ENCODE measurements at regions not wholly inside any gene's neighbourhood (a gene's known extent, or its start where the extent isn't known, plus 50 kb on each side); places are given as distances from the start of the nearest gene placed in this dataset.
"Not testable (repeated sequence)": the region's sequence is repeated elsewhere in the genome, so short reads cannot be mapped to it uniquely, and the experiment has no call there.

DNA sequence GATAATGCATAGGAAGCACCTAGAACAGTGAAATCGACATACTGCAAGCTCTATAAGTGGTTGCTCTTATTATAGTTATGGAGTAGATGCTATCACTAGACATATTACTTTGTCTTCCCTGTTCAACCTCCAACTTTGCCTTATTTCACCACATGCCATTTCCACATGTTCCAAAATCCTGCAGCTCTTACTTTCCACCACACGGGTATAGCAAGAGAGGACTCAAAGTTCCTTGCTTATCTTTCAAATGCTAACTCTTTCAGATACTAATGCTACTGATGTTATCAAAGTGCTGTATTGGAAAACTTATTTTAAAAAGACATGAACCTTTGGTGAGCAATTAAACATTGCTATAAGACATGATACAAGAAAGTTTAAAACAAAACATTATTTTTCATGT, 1130.1 kb downstream of the HACE1 start:
- no peak for DNase-seq

DNA sequence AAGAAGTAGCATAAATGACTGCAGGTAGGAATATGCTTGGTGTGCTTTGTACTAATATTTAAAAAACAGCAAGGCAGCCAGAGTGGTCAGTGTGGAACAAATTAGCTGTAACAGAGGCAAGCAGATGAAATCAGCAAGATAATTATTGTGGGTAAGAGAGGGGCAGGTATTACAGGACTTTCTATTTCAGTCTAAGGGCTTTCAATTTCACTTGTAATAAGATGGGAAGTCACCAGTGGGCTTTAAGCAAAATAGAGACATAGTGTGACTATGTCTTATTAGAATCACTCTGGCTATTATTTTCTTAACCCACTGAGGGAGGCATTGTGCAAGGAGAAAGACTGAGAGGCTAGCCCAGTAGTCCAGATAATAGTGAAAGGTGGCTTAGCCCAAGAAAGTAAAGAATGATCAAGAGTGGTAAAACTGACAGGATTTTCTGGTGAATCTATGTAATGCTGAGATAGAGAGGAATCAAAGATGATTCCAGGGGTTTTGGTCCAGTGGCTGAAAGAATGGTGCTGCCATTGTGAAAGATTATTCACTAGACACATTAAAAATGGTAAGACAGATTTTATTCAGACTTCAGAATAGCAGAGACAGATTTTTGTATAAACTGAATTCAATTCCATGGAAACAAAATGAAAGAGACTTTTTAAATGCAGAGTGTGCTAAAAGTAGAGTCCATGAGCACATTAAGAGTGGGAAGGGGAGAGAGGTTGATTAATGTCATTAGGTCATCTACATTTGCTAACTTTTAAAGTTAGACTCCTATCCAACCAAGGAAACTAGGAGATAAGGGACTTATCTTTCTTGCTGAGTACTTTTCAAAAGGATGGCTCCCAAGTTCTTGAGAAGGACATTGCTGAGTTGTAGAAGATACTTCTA, 1136.0 kb downstream of the HACE1 start:
- no peak for DNase-seq

DNA sequence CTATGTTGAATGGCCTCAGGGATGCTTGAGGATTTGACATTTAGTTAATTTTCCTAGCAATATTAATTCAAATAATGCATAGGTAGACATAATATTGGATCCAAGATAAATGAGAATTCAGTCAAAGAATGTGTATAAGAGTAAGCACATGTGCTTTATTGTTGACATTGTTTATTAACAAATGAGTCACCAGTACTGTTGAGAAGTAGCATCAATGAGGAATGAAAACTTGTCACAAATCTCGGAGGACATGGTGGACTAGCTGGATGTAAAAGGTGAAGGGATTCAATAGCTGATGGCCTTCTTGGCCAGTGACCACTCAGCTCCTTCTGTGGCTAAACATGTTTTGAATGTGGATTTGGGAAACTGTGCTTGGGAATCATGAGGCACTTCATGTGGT, 1137.0 kb downstream of the HACE1 start:
- DNase-seq = no peak

DNA sequence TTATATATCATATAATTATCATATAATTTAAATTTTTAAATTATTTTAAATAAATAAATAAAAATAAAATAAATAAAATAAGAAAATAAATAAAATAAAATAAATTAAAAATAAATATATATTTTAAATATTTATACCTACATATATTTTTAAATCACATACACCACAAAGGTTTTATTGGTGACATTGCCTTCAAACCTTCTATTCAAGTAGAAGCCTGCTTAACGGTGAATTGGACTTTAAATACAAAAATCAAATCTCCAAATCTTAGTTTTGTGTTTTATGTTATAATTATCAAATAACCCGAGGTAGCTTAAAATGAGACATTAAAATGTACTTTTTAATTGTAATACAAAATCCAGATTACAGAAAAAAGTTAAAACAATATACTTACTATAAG, 1137.8 kb downstream of the HACE1 start:
- DNase-seq = no peak

DNA sequence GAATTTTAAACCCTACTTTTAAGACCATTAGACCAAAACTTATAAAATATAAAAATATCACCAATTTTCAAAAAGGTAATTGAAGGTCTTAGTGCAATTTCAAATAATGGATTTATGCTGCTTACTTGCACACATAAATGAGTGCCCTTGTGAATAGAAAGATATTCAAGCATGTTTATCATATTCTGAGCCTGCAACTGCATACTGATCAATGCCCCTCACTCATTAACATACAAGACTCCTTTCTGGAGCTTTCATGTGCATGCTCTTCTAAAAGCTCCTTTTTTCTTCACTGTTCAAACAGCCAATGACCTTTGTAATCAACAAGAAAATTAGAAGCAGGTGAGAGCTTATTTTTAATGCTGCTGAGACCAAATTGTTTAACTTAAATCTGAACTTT, 1139.3 kb downstream of the HACE1 start:
- DNase-seq = no peak

DNA sequence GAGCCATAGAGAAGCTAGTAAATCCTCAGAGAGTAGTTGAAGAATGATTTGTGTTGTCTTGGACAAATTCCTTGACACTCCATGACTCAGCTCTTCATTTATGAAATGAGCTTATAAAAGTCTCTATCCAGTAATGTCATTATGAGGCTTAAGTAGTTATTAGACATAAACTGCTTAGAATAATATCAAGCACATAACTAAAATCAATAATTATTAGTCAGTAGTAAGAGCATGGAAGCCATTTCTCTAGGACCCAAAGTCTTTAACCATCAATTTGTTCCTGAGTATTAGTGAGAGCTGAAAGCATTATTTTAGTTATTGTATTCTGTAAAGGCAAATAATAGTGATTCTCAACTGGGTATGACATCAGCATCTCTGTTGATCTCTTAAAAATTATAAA, 1140.2 kb downstream of the HACE1 start:
- no peak for DNase-seq

DNA sequence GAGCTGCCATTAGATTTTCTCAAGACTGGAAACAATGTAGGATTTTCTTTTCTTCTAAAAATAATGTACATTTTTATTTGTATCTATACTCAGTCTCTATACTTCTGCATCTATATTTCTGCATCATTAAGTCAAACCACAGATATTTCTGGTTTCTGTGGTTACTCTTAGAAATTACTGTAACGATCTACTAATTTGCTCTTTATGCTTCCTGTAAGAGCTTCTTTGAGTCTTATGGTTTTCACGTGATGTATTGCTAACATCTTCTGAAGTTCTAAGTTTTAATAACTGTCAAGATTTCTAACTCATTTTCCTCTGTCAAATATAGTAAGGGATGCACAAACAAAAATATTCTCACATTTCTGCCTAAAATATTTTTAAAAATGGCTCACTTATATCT, 1144.5 kb downstream of the HACE1 start:
- DNase-seq = no peak

DNA sequence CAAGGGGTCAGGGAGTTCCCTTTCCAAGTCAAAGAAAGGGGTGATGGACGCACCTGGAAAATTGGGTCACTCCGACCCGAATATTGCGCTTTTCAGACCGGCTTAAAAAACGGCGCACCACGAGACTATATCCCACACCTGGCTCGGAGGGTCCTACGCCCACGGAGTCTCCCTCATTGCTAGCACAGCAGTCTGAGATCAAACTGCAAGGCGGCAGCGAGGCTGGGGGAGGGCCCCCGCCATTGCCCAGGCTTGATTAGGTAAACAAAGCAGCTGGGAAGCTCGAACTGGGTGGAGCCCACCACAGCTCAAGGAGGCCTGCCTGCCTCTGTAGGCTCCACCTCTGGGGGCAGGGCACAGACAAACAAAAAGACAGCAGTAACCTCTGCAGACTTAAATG, 1150.5 kb downstream of the HACE1 start:
- DNase-seq = not testable (repeated sequence)

DNA sequence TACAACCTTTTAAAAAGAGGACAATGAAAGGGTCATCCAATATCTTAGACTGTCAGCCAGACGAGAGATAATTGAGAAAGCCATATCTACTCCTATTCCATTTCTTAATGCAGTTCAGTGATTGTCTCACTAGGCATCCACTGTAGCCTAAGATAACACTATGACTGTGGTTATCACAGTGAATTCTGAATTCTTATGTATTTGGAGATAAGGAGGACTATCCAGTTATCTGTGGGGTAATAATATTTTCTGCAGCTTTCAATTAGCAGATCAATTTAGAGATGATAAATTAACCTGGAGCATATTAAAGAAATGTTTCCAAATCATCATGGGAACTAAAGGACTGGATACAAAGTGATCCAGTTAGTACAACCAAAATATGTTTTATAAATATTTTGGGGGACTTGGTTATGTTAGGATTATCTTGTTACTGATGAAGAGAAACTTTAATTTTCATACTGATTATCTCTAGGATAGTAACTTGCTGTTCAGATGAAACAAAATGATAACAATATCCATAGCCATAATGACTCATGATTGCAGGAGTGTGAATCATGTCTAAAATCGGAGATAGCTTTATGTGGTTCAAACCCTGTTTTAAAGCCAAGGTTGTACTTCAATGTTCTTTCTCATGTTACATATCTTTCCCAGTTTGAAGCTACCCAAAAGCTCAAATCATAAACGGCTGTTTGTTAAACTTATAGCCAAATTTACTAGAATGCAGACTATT, 1152.0 kb downstream of the HACE1 start:
- DNase-seq = no peak

DNA sequence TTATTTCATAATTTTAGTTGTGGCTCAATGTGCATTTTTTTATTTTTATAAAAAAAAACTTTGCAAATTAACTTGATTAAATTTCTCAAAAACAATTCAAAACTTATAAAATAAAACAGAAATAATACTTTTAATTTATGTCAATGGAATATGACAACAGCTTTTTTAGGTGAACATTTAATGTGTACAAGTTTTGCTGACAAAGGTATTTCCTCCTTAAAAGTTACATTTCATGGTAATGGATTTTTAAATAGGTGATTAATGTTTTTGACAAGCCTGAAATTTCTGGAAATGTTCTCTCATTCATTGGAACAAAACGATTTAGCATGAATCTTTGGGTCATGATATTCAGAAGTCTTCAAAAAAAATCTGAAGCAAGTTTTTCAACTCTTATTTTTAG, 1160.0 kb downstream of the HACE1 start:
- DNase-seq = no peak

DNA sequence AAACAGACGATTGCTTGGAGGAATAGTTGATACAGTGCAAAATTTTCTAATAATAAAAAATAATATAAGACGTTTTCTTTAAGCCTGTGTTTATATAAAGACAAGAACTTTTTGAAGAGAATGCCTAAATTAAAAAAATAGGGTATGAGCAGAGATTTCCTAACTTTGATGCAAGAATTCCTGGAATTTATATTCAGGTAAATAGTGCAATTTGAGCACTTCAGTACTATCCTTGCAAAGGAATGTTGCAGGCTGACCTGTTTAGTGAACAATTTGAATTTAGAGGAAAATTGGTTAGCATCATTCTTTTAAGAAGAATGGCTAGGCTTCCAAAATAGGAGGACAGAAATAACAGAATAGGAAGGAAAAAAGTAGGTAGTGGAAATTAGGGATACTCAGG, 1172.3 kb downstream of the HACE1 start:
- no peak for DNase-seq

DNA sequence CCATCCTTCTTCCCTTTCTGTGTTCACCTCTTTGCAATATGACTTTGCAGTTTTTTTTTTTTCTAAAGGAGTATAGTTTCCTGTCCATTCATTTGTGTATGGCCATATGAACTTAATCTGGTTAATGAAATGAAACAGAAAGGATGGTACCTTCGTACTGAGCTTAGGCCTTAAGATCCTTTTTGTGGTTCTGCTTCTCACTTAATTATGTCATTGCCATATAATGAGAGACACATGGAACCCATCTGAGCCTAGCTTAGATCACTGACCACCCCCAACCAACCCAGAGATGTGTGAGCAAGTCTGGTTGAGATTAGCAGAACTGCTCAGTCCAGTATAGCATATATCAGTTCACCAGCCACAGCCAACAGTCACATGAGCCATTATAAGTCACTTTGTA, 1179.6 kb downstream of the HACE1 start:
- no peak for DNase-seq

DNA sequence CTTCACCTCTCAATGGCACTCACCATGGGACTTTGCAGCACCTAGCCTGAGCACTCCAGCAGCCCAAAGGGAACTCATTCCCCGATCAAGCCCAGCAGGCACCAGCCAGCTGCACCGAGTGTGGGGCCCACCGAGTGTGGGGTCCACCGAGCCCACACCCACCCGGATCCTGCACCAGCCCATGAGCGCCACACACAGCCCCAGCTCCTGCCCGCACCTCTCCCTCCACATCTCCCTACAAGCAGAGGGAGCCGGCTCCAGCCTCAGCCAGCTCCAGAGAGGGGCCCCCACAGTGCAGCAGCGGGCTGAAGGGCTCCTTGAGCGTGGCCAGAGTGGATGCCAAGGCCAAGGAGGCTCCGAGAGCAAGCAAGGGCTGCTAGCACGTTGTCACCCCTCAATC, 1182.4 kb downstream of the HACE1 start:
- no peak for DNase-seq

DNA sequence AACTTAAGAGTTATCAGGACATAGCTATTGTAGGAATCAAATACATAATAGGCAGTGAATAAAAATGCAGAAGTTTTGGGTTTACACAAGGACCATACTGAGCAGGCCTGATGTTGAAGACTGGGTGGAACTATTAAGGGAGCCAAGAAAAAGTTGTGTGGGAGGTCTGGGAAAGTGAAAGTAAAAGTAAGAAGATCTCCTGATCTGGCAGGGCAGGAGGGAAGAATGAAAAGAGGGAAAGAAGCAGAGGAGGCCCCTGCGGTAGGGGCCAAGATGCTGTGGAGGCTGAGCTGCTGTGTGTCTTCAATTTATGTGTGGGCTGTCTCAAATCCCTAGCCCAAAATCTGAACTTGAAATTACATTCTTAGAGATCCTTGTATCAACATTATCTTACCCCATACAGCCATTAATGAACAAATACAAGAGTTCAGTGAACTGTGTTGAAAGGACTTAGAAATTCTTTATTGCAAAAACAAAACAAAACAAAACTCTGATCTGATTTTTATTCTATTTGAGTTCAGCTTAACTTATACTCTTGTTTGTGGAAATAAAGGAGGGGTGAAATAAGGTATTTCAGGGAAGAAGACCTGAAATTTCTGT, 1183.8 kb downstream of the HACE1 start:
- peak; percentile 10 for DNase-seq

DNA sequence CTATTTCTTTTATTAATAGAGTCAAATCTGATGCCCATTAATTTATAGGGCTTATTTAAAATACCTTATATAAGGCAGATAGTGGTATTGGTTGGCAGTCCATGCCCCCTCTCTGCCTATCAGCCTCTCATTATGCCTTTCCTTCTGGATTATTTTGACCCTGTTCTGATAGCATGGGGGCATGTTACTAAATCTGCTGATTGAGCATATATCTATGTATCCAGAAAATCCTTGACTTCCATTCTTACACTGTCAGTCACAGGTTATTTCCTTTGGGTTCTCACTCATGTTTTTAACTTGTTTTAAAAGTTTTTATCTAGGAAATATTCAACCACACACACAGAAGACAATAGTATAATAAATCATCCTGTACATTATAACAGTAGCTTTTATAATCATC, 1184.9 kb downstream of the HACE1 start:
- DNase-seq = no peak

DNA sequence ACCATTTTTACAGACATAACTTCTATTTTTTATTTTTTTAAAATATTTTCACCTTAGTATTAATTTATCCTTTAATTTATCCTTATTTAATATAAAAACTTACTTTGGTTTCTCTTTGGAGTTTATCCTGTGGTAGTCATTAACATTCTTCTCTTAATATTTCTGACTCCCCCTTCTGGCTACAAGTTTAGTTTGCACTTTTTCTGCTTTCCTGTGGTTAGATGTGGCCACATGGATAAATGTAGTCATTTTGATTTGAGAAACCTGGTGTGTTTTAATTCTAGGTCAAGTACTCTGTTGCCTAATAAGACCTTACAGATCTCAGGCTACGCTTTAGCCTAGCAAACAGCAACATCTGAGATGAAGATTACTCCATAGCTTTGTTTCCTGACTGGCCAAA, 1187.5 kb downstream of the HACE1 start:
- no peak for DNase-seq

DNA sequence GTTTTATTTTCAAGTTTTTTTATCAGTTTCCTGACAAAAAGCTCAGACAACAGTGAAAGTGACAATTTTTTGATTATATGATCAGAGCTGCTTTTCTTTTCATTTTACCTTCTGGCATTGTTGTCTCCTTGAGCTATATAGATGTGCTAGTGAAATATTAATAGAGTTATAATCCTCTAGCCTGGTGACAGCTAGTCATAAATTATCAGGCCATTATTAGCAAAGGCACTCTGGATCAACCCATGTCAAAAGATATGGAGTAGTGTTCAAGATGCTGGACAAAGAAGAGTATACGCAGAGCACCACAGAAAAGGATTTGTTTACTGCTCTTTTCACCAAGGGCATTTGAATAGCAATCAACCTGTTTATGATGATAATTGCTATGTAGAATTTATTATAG, 1230.1 kb downstream of the HACE1 start:
- DNase-seq = no peak

DNA sequence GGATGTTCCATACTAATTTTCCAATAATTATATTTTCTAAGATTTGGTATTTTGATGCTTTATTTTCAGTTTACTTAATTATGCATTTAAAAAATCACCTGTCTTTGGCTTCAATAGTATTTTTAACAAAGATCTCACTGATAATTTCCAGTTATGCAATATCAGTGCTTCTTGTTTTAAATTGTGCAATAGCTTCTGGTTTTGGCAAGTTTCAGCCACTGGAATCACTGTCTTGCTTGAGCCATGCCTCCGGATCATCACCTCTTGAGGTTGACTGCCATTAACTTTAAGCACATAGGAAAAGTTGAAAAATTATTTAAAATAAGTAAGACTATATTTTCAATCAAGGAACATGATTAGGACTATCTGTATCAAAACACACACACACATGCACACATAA, 1242.1 kb downstream of the HACE1 start:
- no peak for DNase-seq

DNA sequence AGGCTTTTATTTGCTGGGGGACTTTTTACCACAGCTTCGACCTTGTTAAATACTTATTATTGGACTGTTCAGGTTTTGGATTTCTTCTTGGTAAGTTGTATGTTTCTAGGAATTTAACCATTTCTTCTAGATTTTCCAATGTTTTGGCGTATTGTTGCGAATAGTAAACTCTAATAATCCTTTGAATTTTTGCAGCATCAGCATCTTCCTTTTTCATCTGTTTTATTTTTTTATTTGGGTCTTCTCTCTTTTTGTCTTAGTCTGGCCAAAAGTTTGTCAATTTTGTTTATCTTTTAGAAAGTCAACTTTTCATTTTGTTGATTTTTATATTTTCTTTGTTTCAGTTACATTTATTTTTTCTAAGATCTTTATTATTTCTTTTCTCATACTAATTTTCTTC, 1272.0 kb downstream of the HACE1 start:
- no peak for DNase-seq

DNA sequence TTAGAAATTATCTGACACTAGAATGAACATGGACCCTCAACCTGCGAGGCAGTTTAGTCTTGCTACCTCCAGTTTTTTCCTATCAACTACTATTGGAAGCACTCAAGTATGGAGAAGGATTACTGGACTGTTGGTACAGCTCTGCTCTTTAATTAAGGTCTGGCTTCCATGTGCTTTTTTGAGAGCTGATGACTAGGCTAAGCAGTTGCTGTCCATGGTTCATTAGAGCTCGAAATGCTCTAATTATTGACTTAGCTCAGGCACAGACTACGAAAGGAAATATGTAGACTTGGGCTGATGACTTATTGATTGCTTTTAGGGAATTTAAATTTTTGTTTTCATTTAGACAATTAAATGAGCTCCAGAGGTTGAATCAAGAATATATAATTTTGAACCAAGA, 1281.6 kb downstream of the HACE1 start:
- no peak for DNase-seq

DNA sequence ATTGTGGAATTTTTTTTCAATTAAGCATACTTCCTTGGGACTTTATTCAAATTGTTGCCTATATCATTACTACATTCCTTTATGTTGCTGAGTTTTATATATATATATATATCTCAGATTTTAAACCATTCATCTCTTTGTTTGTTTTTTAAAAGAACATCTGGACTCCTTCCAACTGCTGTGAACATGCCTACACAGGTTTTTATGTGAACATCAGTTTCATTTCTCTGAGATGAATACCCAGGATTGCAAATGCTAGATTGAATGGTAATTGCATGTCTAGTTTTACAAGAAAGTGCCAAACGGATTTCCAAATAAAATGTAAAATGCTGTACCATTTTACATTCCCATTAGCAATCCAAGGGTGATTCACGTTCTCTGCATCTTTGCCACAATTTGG, 1289.3 kb downstream of the HACE1 start:
- no peak for DNase-seq

DNA sequence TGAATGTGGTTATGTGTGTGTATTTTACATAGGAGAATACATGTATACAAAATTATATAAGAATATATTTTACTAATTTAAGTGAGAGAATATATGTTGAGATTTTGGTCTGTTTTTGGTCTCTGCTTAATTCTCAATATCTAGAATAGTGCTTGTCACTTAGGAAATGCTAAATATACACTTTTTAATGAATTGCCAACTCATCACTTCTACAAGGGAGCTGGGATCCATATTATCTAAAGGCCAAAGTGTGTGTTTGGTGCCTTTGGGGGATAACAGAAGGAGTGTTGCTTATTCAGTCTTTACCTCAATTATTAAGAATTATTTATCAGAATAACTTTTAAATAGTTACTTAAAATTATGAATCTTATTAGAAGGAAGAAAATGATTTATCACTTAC, 1304.8 kb downstream of the HACE1 start:
- DNase-seq = no peak

DNA sequence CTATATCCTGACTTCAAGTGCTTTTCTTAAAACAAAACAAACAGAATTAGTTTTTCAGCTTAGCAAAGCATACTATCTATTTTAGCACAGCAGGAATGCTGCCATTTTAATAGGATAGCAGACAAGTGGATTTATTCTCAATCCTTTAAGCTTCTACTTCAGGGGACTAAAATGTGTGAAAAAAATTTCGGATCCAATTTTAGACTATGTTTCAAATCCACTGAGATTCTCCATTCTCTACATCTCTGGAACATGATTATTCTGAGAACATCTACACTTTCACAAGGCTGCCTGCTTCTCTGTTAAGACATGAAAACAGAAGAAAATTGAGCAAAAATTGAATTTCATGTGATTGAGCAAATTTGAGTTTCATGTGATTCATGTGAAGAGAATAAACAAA, 1321.3 kb downstream of the HACE1 start:
- no peak for DNase-seq

DNA sequence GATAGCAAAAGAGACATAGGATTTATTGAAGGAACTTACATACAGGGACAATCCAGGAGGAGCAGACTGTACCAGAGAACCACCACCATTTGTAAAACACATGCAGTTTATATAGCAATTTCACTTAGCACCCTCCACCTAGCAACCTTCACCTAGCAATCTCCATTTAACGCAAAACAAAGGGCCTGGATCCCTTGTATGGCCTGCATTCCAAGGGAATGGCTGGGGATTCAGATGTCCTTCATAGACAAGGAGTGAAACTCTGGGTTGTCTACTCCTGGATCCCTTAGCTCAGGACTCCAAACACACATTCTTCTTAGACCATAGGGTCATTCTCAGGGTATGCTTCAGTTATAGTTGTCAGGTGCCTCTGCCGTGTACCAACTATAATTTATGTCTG, 1324.9 kb downstream of the HACE1 start:
- no peak for DNase-seq
